GM20000 (cell line): ENCODE measurements at regions not wholly inside any gene's neighbourhood (a gene's known extent, or its start where the extent isn't known, plus 50 kb on each side); places are given as distances from the start of the nearest gene placed in this dataset.
"Not testable (repeated sequence)": the region's sequence is repeated elsewhere in the genome, so short reads cannot be mapped to it uniquely, and the experiment has no call there.

Source experiments
- DNase-seq: peaks from one replicate; pipeline ENCODE4 v3.0.0; 2012; ENCODE audit warnings: low spot score
- CTCF ChIP-seq: IDR thresholded peaks from 2 replicates; pipeline ENCODE4 v1.5.1; 2012; ENCODE audit warnings: mild to moderate bottlenecking, control low read depth; ENCODE audit errors: extremely low read depth, missing control alignments

- no peak for DNase-seq
- TF ChIP-seq CTCF = no peak
Measured at GRCh38 chrX:114061226-114061625, 522.7 kb upstream of the HTR2C start.

GRCh38 chrX:114058988-114059418 lies 524.9 kb upstream of the HTR2C start:
- no peak for DNase-seq
- TF ChIP-seq CTCF = no peak

- DNase-seq = not testable (repeated sequence)
Measured at GRCh38 chrX:114057422-114057821, 526.5 kb upstream of the HTR2C start.

- TF ChIP-seq CTCF = no peak
- DNase-seq = no peak
Measured at GRCh38 chrX:114051667-114052315, 532.1 kb upstream of the HTR2C start.

GRCh38 chrX:114050075-114050796 lies 533.6 kb upstream of the HTR2C start:
- no peak for DNase-seq
- no peak for TF ChIP-seq CTCF

GRCh38 chrX:114049063-114049462 lies 534.8 kb upstream of the HTR2C start:
- DNase-seq = no peak
- TF ChIP-seq CTCF = no peak

- no peak for DNase-seq
- no peak for TF ChIP-seq CTCF
Measured at GRCh38 chrX:114047558-114047957, 536.3 kb upstream of the HTR2C start.
